Peyer's patch (tissue), 4 donors: ENCODE measurements at regions not wholly inside any gene's neighbourhood (a gene's known extent, or its start where the extent isn't known, plus 50 kb on each side); places are given as distances from the start of the nearest gene placed in this dataset.

Experiments
- DNase-seq, 3 donors: peaks; one replicate each; pipeline ENCODE4 v3.0.0-alpha.2; 2017 to 2019
- H3K27ac ChIP-seq, 4 donors: fragments of 200-600 bp; sonication (generic); one replicate each; pipeline ENCODE4 v1.5.1; 2016 to 2019
- H3K27me3 ChIP-seq, 2 donors: fragments of 200-600 bp; sonication (generic); one replicate each; pipeline ENCODE4 v1.5.1; 2019
- H3K36me3 ChIP-seq, 3 donors: fragments of 200-600 bp; sonication (generic); one replicate each; pipeline ENCODE4 v1.5.1; 2016 to 2019
- H3K4me1 ChIP-seq, 4 donors: fragments of 200-600 bp; sonication (generic); one replicate each; pipeline ENCODE4 v1.5.1; 2016 to 2019
- H3K4me3 ChIP-seq, 4 donors: fragments of 200-600 bp; sonication (generic); 1 replicate in 3 of 4; 2 replicates in 1 of 4; pipeline ENCODE4 v1.5.1; 2016 to 2019; ENCODE audit warnings: mild to moderate bottlenecking in 1 of 4
- H3K9me3 ChIP-seq, 4 donors: fragments of 200-600 bp; sonication (generic); one replicate each; pipeline ENCODE4 v1.5.1; 2016 to 2019; ENCODE audit warnings: mild to moderate bottlenecking in 1 of 4
- POLR2A ChIP-seq, 2 donors: fragments of 450-650 bp; IDR thresholded peaks; one replicate each; pipeline ENCODE4 v1.5.1; 2017; ENCODE audit warnings: antibody characterized with exemption in 2 of 2, mild to moderate bottlenecking in 2 of 2, moderate library complexity in 2 of 2
- TF ChIP-seq, protein P1 (sequence below), 6 experiments: fragments of 450-650 bp in 4 of 6; fragments of 200-600 bp in 2 of 6; sonication (generic) in 1 of 6; IDR thresholded peaks; one replicate each; pipeline ENCODE4 v1.5.1; 2017 to 2019; ENCODE audit warnings: antibody characterized with exemption in 6 of 6, mild to moderate bottlenecking in 3 of 6, moderate library complexity in 1 of 6

GRCh38 chr1:34363447-34363846 lies 186.7 kb downstream of the C1orf94 start:
- no peak for DNase-seq
- Histone ChIP-seq H3K4me3 (no peak overlapping the region), H3K27me3 (no peaks in the 10 kb centered on the region), H3K36me3 (no peaks in the 10 kb centered on the region), H3K9me3 (no peaks in the 10 kb centered on the region), H3K27ac (no peak overlapping the region), H3K4me1 (no peaks in the 10 kb centered on the region)
- no peak for TF ChIP-seq POLR2A (IDR thresholded peaks at IDR 0.05)
- TF ChIP-seq, protein P1, sequence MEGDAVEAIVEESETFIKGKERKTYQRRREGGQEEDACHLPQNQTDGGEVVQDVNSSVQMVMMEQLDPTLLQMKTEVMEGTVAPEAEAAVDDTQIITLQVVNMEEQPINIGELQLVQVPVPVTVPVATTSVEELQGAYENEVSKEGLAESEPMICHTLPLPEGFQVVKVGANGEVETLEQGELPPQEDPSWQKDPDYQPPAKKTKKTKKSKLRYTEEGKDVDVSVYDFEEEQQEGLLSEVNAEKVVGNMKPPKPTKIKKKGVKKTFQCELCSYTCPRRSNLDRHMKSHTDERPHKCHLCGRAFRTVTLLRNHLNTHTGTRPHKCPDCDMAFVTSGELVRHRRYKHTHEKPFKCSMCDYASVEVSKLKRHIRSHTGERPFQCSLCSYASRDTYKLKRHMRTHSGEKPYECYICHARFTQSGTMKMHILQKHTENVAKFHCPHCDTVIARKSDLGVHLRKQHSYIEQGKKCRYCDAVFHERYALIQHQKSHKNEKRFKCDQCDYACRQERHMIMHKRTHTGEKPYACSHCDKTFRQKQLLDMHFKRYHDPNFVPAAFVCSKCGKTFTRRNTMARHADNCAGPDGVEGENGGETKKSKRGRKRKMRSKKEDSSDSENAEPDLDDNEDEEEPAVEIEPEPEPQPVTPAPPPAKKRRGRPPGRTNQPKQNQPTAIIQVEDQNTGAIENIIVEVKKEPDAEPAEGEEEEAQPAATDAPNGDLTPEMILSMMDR (IDR thresholded peaks at IDR 0.05) = no peak

GRCh38 chr1:34363915-34364314 lies 187.2 kb downstream of the C1orf94 start:
- no peak overlapping the region for H3K27ac ChIP-seq
- H3K9me3 ChIP-seq = no peaks in the 10 kb centered on the region
- H3K36me3 ChIP-seq = no peaks in the 10 kb centered on the region
- H3K27me3 ChIP-seq = no peaks in the 10 kb centered on the region
- TF ChIP-seq POLR2A (IDR thresholded peaks at IDR 0.05) = no peak
- TF ChIP-seq, protein P1 (IDR thresholded peaks at IDR 0.05) = no peak
- no peaks in the 10 kb centered on the region for H3K4me1 ChIP-seq
- DNase-seq = no peak
- no peak overlapping the region for H3K4me3 ChIP-seq

DNA sequence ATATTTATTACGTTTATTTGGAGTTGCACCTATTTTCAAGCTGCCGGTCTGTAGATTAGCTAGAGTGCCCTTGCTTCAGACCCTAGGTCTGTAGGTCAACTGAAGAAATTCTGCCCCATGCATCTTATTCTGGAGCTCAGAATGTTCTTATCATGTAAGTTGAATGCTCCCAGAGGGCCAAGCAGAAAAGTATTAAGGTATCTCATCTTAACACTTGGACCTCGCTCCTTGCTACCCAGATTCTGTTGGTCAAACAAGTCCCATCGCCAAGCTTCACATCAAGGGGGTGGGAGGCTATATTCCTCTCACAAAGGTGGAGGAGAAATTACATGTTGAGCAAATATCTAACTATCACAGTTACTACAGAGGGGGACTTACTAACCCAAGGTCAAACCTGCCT lies 187.7 kb downstream of the C1orf94 start:
- TF ChIP-seq, protein P1 (IDR thresholded peaks at IDR 0.05) = no peak
- no peak for TF ChIP-seq POLR2A (IDR thresholded peaks at IDR 0.05)
- Histone ChIP-seq H3K27ac (no peak overlapping the region), H3K4me3 (no peak overlapping the region), H3K9me3 (no peaks in the 10 kb centered on the region), H3K27me3 (no peaks in the 10 kb centered on the region), H3K4me1 (no peaks in the 10 kb centered on the region), H3K36me3 (no peaks in the 10 kb centered on the region)
- no peak for DNase-seq

- no peaks in the 10 kb centered on the region for H3K27me3 ChIP-seq
Observed at GRCh38 chr1:34365295-34365694, 188.6 kb downstream of the C1orf94 start.

GRCh38 chr1:34366875-34367624 lies 190.3 kb downstream of the C1orf94 start:
- Histone ChIP-seq H3K4me3 (no peak overlapping the region), H3K4me1 (no peaks in the 10 kb centered on the region), H3K27ac (no peak overlapping the region), H3K27me3 (no peaks in the 10 kb centered on the region), H3K36me3 (no peaks in the 10 kb centered on the region), H3K9me3 (no peaks in the 10 kb centered on the region)
- TF ChIP-seq, protein P1 (IDR thresholded peaks at IDR 0.05) = no peak
- no peak for TF ChIP-seq POLR2A (IDR thresholded peaks at IDR 0.05)
- DNase-seq = no peak

More at GRCh38 chr1:34365295-34365694, 188.6 kb downstream of the C1orf94 start:
- H3K4me3 ChIP-seq = no peak overlapping the region
- no peak overlapping the region for H3K27ac ChIP-seq
- H3K36me3 ChIP-seq = no peaks in the 10 kb centered on the region
- TF ChIP-seq, protein P1 (IDR thresholded peaks at IDR 0.05) = no peak
- no peak for TF ChIP-seq POLR2A (IDR thresholded peaks at IDR 0.05)
- H3K9me3 ChIP-seq = no peaks in the 10 kb centered on the region
- no peaks in the 10 kb centered on the region for H3K4me1 ChIP-seq
- no peak for DNase-seq
